DND-41 (cell line): ENCODE measurements at regions not wholly inside any gene's neighbourhood (a gene's known extent, or its start where the extent isn't known, plus 50 kb on each side); places are given as distances from the start of the nearest gene placed in this dataset.

Experiments
- CTCF ChIP-seq: IDR thresholded peaks from 2 replicates; pipeline ENCODE4 v1.5.1; 2012; ENCODE audit warnings: borderline replicate concordance, low read length, moderate library complexity, mild to moderate bottlenecking; ENCODE audit not compliant: poor library complexity, severe bottlenecking; ENCODE audit errors: extremely low read depth
- EZH2 ChIP-seq: IDR thresholded peaks from 3 replicates; pipeline ENCODE4 v1.6.1; 2012; ENCODE audit warnings: borderline replicate concordance, low read depth, mild to moderate bottlenecking, moderate library complexity, low read length, inconsistent platforms; ENCODE audit not compliant: severe bottlenecking

- TF ChIP-seq CTCF = no peak
- no peak for TF ChIP-seq EZH2
Measured at GRCh38 chr9:86749894-86750255, 197.4 kb downstream of the GAS1 start.
